ENCODE measurements at regions not wholly inside any gene's neighbourhood (a gene's known extent, or its start where the extent isn't known, plus 50 kb on each side); places are given as distances from the start of the nearest gene placed in this dataset.

- Mint-ChIP-seq H3K36me3 (ENCODE audit: insufficient read depth in 1 of 3, low read depth in 3 of 3) (peaks cover 0 to 2% (median 0%) of the 10 kb centered on the region in 3 experiments; a peak in 2 of 7 replicates), H3K4me1 (peaks cover 0 to 9% of the 10 kb centered on the region in 2 experiments; a peak in 3 of 4 replicates), H3K27ac (no peak overlapping the region), H3K4me3 (no peak overlapping the region), H3K9me3 (peaks cover 0 to 3% of the 10 kb centered on the region in 2 experiments; a peak in 4 of 5 replicates), H3K27me3 (ENCODE audit: low read depth) (no peaks in the 10 kb centered on the region)
- Histone ChIP-seq H3K18ac (ENCODE audit: insufficient read length, low read depth, low read length) (no peak overlapping the region), H2AK5ac (ENCODE audit: insufficient read length, low read length) (no peak overlapping the region), H2BK5ac (ENCODE audit: insufficient read length, low read length) (no peak overlapping the region), H2BK12ac (ENCODE audit: insufficient read length, low read depth, low read length) (no peak overlapping the region), H2BK120ac (ENCODE audit: low read depth, low read length, poor library complexity, severe bottlenecking) (no peak overlapping the region), H3K4me2 (ENCODE audit: insufficient read depth, insufficient read length, low read length) (no peak overlapping the region), H3K79me2 (ENCODE audit: insufficient read depth, low read length) (no peaks in the 10 kb centered on the region), H3K27ac (ENCODE audit: insufficient read length, low read depth, low read length) (no peak overlapping the region), H2BK20ac (ENCODE audit: low read depth, low read length, poor library complexity, severe bottlenecking) (no peak overlapping the region), H3T11ph (ENCODE audit: low read length) (no peak overlapping the region), H3K79me1 (ENCODE audit: insufficient read depth, low read depth, low read length, poor library complexity, severe bottlenecking) (no peaks in the 10 kb centered on the region), H2BK15ac (ENCODE audit: low read depth, low read length) (no peak overlapping the region), H3K14ac (ENCODE audit: insufficient read depth, low read length) (no peak overlapping the region), H3K9ac (ENCODE audit: extremely low read depth, insufficient read length, low read length) (no peak overlapping the region), H4K8ac (replicated peaks; ENCODE audit: insufficient read length, low read depth, low read length) (no peak overlapping the region), H3K56ac (ENCODE audit: insufficient read length, low read depth, low read length) (no peak overlapping the region), H3K23me2 (ENCODE audit: insufficient read length, low read depth, low read length, poor library complexity, severe bottlenecking) (no peaks in the 10 kb centered on the region), H4K5ac (ENCODE audit: insufficient read length, low read depth, low read length) (no peak overlapping the region), H3K27me3 (ENCODE audit: insufficient read depth, low read length) (no peaks in the 10 kb centered on the region), H2AFZ (ENCODE audit: low read length) (no peak overlapping the region), H4K91ac (ENCODE audit: insufficient read length, low read depth, low read length) (no peak overlapping the region), H4K20me1 (ENCODE audit: control insufficient read depth, insufficient read depth, insufficient read length) (no peaks in the 10 kb centered on the region), H3K4me1 (ENCODE audit: insufficient read depth, low read length) (no peaks in the 10 kb centered on the region), H3K23ac (ENCODE audit: insufficient read length, low read depth, low read length) (no peak overlapping the region), H3K4ac (ENCODE audit: low read depth, low read length) (no peak overlapping the region), H3K9me3 (ENCODE audit: control insufficient read depth, low read depth, low read length) (no peaks in the 10 kb centered on the region)
- TF ChIP-seq CTCF (conservative IDR thresholded peaks at IDR 0.05): no peak
- no peak for DNase-seq
- no CpG with 5 or more reads among the region's 1 CpG for WGBS (ENCODE audit: extremely low coverage, insufficient read length, low lambda C conversion rate)
Observed at GRCh38 chr2:138910427-138910826, 130.2 kb upstream of the NXPH2 start.
